H1 (cell line): ENCODE measurements at regions not wholly inside any gene's neighbourhood (a gene's known extent, or its start where the extent isn't known, plus 50 kb on each side); places are given as distances from the start of the nearest gene placed in this dataset.

ENCODE experiments used
- CTCF ChIA-PET: fragments of 300-600 bp; sonication (Branson Sonifier 250); formaldehyde crosslinking; loops from one replicate; lab custom pipeline; 2021; ENCODE audit not compliant: partially characterized antibody; lab: Charles Lee
- POLR2A ChIA-PET: fragments of 300-600 bp; sonication (Branson Sonifier 250); formaldehyde crosslinking; loops from one replicate; lab custom pipeline; 2021; ENCODE audit warnings: inconsistent platforms; ENCODE audit not compliant: partially characterized antibody; lab: Charles Lee
- DNase-seq, 2 experiments: peaks; one replicate each; pipeline versions ENCODE4 v3.0.0 to v3.0.0-alpha.2; 2010 to 2022; ENCODE audit warnings: low spot score in 2 of 2, low read depth in 1 of 2, mixed read lengths in 1 of 2
- FAIRE-seq: peaks from 2 replicates; lab custom pipeline; 2011; peaks lifted over from hg19 to GRCh38; lab: Jason Lieb, UNC
- H2AFZ ChIP-seq: 2 replicates; pipeline ENCODE4 v1.8.1; 2012; ENCODE audit warnings: low read length, inconsistent platforms
- H2AK5ac ChIP-seq: 2 replicates; pipeline ENCODE4 v1.6.1; 2013; ENCODE audit warnings: low read depth, low read length
- H2BK120ac ChIP-seq: replicated peaks from 2 replicates; pipeline ENCODE3; 2013; ENCODE audit warnings: low read depth, low read length, inconsistent platforms
- H2BK12ac ChIP-seq: 2 replicates; pipeline ENCODE4 v1.6.1; 2013; ENCODE audit warnings: low read depth, low read length
- H2BK15ac ChIP-seq: 2 replicates; pipeline ENCODE4 v1.6.1; 2013; ENCODE audit warnings: low read length
- H2BK20ac ChIP-seq: 2 replicates; pipeline ENCODE4 v1.6.1; 2013; ENCODE audit warnings: low read length
- H2BK5ac ChIP-seq: 2 replicates; pipeline ENCODE4 v1.6.1; 2013; ENCODE audit warnings: low read depth, low read length
- H3K14ac ChIP-seq: 2 replicates; pipeline ENCODE4 v1.6.1; 2013; ENCODE audit warnings: inconsistent platforms; ENCODE audit not compliant: insufficient read length
- H3K18ac ChIP-seq: 2 replicates; pipeline ENCODE4 v1.6.1; 2013; ENCODE audit warnings: low read length; ENCODE audit errors: extremely low read depth
- H3K23ac ChIP-seq: 2 replicates; pipeline ENCODE4 v1.6.1; 2013; ENCODE audit warnings: inconsistent platforms; ENCODE audit not compliant: insufficient read length
- H3K23me2 ChIP-seq: 2 replicates; pipeline ENCODE4 v1.6.1; 2013; ENCODE audit warnings: low read depth, low read length
- H3K27ac ChIP-seq: 2 replicates; pipeline ENCODE4 v1.6.1; 2011; ENCODE audit warnings: low read depth, low read length, inconsistent platforms
- H3K27me3 ChIP-seq, 4 experiments: replicated peaks in 1 of 4; 1 replicate in 1 of 4; 2 replicates in 3 of 4; pipeline versions ENCODE4 v1.6.1 to v1.8.1; 2011 to 2013; ENCODE audit warnings: low read length in 3 of 4, mild to moderate bottlenecking in 3 of 4, inconsistent platforms in 2 of 4, mixed read lengths in 2 of 4, moderate library complexity in 1 of 4; ENCODE audit not compliant: control insufficient read depth in 3 of 4, insufficient read depth in 3 of 4; ENCODE audit errors: extremely low read depth in 1 of 4
- H3K36me3 ChIP-seq, 4 experiments: 2 replicates each; pipeline versions ENCODE4 v1.6.1 to v1.8.1; 2011 to 2013; ENCODE audit warnings: mild to moderate bottlenecking in 4 of 4, low read length in 3 of 4, moderate library complexity in 2 of 4, control low read depth in 1 of 4, inconsistent platforms in 1 of 4; ENCODE audit not compliant: insufficient read depth in 4 of 4, control insufficient read depth in 2 of 4
- H3K4ac ChIP-seq: replicated peaks from 2 replicates; pipeline ENCODE3; 2013; ENCODE audit warnings: low read length, low read depth, mixed read lengths, inconsistent platforms; ENCODE audit not compliant: insufficient read length
- H3K4me1 ChIP-seq, 4 experiments: replicated peaks in 1 of 4; 1 replicate in 1 of 4; 2 replicates in 3 of 4; pipeline versions ENCODE4 v1.6.1 to v1.8.1; 2011 to 2013; ENCODE audit warnings: low read length in 3 of 4, inconsistent platforms in 2 of 4, mixed read lengths in 1 of 4; ENCODE audit not compliant: insufficient read depth in 4 of 4, control insufficient read depth in 3 of 4
- H3K4me2 ChIP-seq, 2 experiments: 2 replicates each; pipeline versions ENCODE4 v1.6.1 to v1.8.1; 2011 to 2013; ENCODE audit warnings: low read depth in 2 of 2, low read length in 2 of 2, control low read depth in 1 of 2, inconsistent platforms in 1 of 2, mild to moderate bottlenecking in 1 of 2; ENCODE audit not compliant: insufficient read depth in 1 of 2
- H3K4me3 ChIP-seq, 4 experiments: fragments of 200-600, 300-600 bp in 1 of 4; sonication (generic), shearing (Covaris generic), sonication (Bioruptor Twin) in 1 of 4; 2 replicates each; pipeline versions ENCODE4 v1.5.1 to v1.8.1; 2011 to 2016; ENCODE audit warnings: low read length in 4 of 4, low read depth in 3 of 4, control low read depth in 2 of 4, inconsistent platforms in 2 of 4, mild to moderate bottlenecking in 2 of 4, mixed read lengths in 1 of 4, moderate library complexity in 1 of 4; ENCODE audit not compliant: insufficient read depth in 2 of 4; ENCODE audit errors: extremely low read depth in 1 of 4
- H3K56ac ChIP-seq: replicated peaks from 2 replicates; pipeline ENCODE3; 2013; ENCODE audit warnings: low read depth, mild to moderate bottlenecking, mixed read lengths, low read length, inconsistent platforms; ENCODE audit not compliant: insufficient read length
- H3K79me1 ChIP-seq: 2 replicates; pipeline ENCODE4 v1.6.1; 2013; ENCODE audit warnings: low read depth, low read length, control low read depth
- H3K79me2 ChIP-seq, 2 experiments: 2 replicates each; pipeline versions ENCODE4 v1.6.1 to v1.8.1; 2012 to 2013; ENCODE audit warnings: low read length in 2 of 2, mild to moderate bottlenecking in 2 of 2, inconsistent platforms in 1 of 2; ENCODE audit not compliant: insufficient read depth in 2 of 2, control insufficient read depth in 1 of 2
- H3K9ac ChIP-seq, 4 experiments: replicated peaks in 1 of 4; 1 replicate in 1 of 4; 2 replicates in 3 of 4; pipeline versions ENCODE4 v1.6.1 to v1.8.1; 2011 to 2013; ENCODE audit warnings: low read depth in 3 of 4, low read length in 3 of 4, control low read depth in 2 of 4, mild to moderate bottlenecking in 2 of 4, moderate library complexity in 2 of 4, inconsistent platforms in 1 of 4; ENCODE audit errors: extremely low read depth in 1 of 4
- H3K9me3 ChIP-seq, 2 experiments: 2 replicates each; pipeline versions ENCODE4 v1.6.1 to v1.8.1; 2012 to 2013; ENCODE audit warnings: mild to moderate bottlenecking in 2 of 2, moderate library complexity in 2 of 2, control low read depth in 1 of 2, inconsistent platforms in 1 of 2, low read depth in 1 of 2, low read length in 1 of 2, mixed read lengths in 1 of 2; ENCODE audit not compliant: insufficient read depth in 2 of 2
- H4K20me1 ChIP-seq, 2 experiments: replicated peaks in 1 of 2; 2 replicates each; pipeline versions ENCODE3 to v1.8.1; 2011 to 2013; ENCODE audit warnings: inconsistent platforms in 2 of 2, low read length in 2 of 2, mild to moderate bottlenecking in 1 of 2; ENCODE audit not compliant: insufficient read depth in 2 of 2, control insufficient read depth in 1 of 2
- H4K5ac ChIP-seq: 2 replicates; pipeline ENCODE4 v1.6.1; 2013; ENCODE audit warnings: low read length, low read depth, mixed read lengths, inconsistent platforms; ENCODE audit not compliant: insufficient read length
- H4K8ac ChIP-seq: 2 replicates; pipeline ENCODE4 v1.8.0; 2013; ENCODE audit warnings: mild to moderate bottlenecking, moderate library complexity, low read length, inconsistent platforms; ENCODE audit not compliant: insufficient read depth; ENCODE audit errors: extremely low read depth
- H4K91ac ChIP-seq: replicated peaks from 2 replicates; pipeline ENCODE3; 2013; ENCODE audit warnings: low read length, mixed read lengths, inconsistent platforms; ENCODE audit not compliant: insufficient read length
- CBX8 ChIP-seq: fragments of 300-800, 300-1000 bp; sonication (generic); IDR thresholded peaks from 2 replicates; pipeline ENCODE4 v1.7.1; 2016; ENCODE audit warnings: low read depth, low read length, borderline replicate concordance
- CREB1 ChIP-seq: IDR thresholded peaks from 2 replicates; pipeline ENCODE4 v1.6.1; 2012; ENCODE audit warnings: inconsistent platforms
- RAD21 ChIP-seq, 2 experiments: IDR thresholded peaks in 1 of 2; conservative IDR thresholded peaks in 1 of 2; 2 replicates each; pipeline ENCODE4 v1.6.1; 2011; ENCODE audit warnings: low read depth in 2 of 2, low read length in 2 of 2, improper control_type of control experiment in 1 of 2, inconsistent platforms in 1 of 2, mild to moderate bottlenecking in 1 of 2, moderate library complexity in 1 of 2
- SAP30 ChIP-seq: fragments of 300-600 bp; sonication (generic); IDR thresholded peaks from 2 replicates; pipeline ENCODE4 v1.7.1; 2012; ENCODE audit warnings: low read length, moderate library complexity, mild to moderate bottlenecking, inconsistent platforms; ENCODE audit not compliant: insufficient read depth, insufficient replicate concordance
- SIN3A ChIP-seq, 2 experiments: IDR thresholded peaks in 1 of 2; conservative IDR thresholded peaks in 1 of 2; 2 replicates each; pipeline ENCODE4 v1.6.1; 2011 to 2012; ENCODE audit warnings: low read length in 2 of 2, improper control_type of control experiment in 1 of 2, low read depth in 1 of 2, mild to moderate bottlenecking in 1 of 2
- SIRT6 ChIP-seq: IDR thresholded peaks from one replicate; pipeline ENCODE4 v1.7.1; 2012; ENCODE audit warnings: low read length, inconsistent platforms
- SP4 ChIP-seq: IDR thresholded peaks from 2 replicates; pipeline ENCODE4 v1.6.1; 2012; ENCODE audit warnings: low read length, inconsistent platforms
- WGBS, 2 experiments: shearing (Covaris generic) in 1 of 2; methylation state at CpG; one replicate each; pipeline versions ENCODE4 v1.1.6 to v1.1.7; 2013 to 2015; ENCODE audit warnings: low lambda C conversion rate in 2 of 2, mixed read lengths in 2 of 2, inconsistent platforms in 1 of 2, low coverage in 1 of 2, missing lambda C conversion rate in 1 of 2; ENCODE audit not compliant: insufficient replicate concordance in 2 of 2, insufficient coverage in 1 of 2, insufficient read length in 1 of 2; ENCODE audit errors: extremely low coverage in 1 of 2, missing lambda C conversion rate in 1 of 2; 5-methylcytosine and 5-hydroxymethylcytosine counted together
- TF ChIP-seq, protein P1 (sequence below): IDR thresholded peaks from 2 replicates; pipeline ENCODE4 v1.6.1; 2011; ENCODE audit warnings: low read length, improper control_type of control experiment

- H3K14ac ChIP-seq: no peak overlapping the region
- H2BK120ac ChIP-seq: no peak overlapping the region
- WGBS, 2 experiments: 51% methylated on average over 4 of the region's 4 CpGs; no CpG with 5 or more reads in 1 of the 2 experiments
- H2BK5ac ChIP-seq: no peak overlapping the region
- peaks cover 9 to 10% of the 10 kb centered on the region in 2 experiments; a peak in 2 of 4 replicates for H3K9me3 ChIP-seq
- 0 out of 4 replicates have a peak overlapping the region, but pooled peaks of 1 of the 2 experiments have one; percentile 7 for H3K4me2 ChIP-seq
- DNase-seq (no peak), FAIRE-seq (peak; percentile 52)
- H4K8ac ChIP-seq: no peak overlapping the region
- H2AFZ ChIP-seq: no peak overlapping the region
- peaks cover 0 to 3% of the 10 kb centered on the region in 2 experiments for H4K20me1 ChIP-seq
- no peak overlapping the region for H3K23ac ChIP-seq
- H3K9ac ChIP-seq: no peak overlapping the region
- no peaks in the 10 kb centered on the region for H3K79me2 ChIP-seq
- no peak overlapping the region for H2BK15ac ChIP-seq
- no peak overlapping the region for H2AK5ac ChIP-seq
- H3K56ac ChIP-seq: no peak overlapping the region
- no peak overlapping the region for H3K27ac ChIP-seq
- no peaks in the 10 kb centered on the region; a peak in 1 of 8 replicates for H3K36me3 ChIP-seq
- H3K4me1 ChIP-seq: peaks cover 0 to 6% (median 1%) of the 10 kb centered on the region in 4 experiments; a peak in 4 of 7 replicates
- no peak overlapping the region for H3K4me3 ChIP-seq
- H3K4ac ChIP-seq: no peak overlapping the region
- no peak overlapping the region for H4K91ac ChIP-seq
- H3K23me2 ChIP-seq: no peaks in the 10 kb centered on the region
- H2BK20ac ChIP-seq: no peak overlapping the region
- CTCF ChIA-PET: interaction anchor here (0.6 to 0.9 kb wide), 2 partner anchors 40 to 50 kb away, joined by 3 to 4 read pairs; no protein-coding TSS in a partner anchor
- H3K79me1 ChIP-seq: no peaks in the 10 kb centered on the region
- H3K27me3 ChIP-seq: no peaks in the 10 kb centered on the region
- H3K18ac ChIP-seq: no peak overlapping the region
- no peak overlapping the region for H4K5ac ChIP-seq
- no peak overlapping the region for H2BK12ac ChIP-seq
- no peak for TF ChIP-seq CREB1
- TF ChIP-seq, protein P1, sequence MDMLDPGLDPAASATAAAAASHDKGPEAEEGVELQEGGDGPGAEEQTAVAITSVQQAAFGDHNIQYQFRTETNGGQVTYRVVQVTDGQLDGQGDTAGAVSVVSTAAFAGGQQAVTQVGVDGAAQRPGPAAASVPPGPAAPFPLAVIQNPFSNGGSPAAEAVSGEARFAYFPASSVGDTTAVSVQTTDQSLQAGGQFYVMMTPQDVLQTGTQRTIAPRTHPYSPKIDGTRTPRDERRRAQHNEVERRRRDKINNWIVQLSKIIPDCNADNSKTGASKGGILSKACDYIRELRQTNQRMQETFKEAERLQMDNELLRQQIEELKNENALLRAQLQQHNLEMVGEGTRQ: no peak
- TF ChIP-seq SIN3A (conservative IDR thresholded peaks at IDR 0.05 in 1 of 2, IDR thresholded peaks at IDR 0.05 in 1 of 2; ENCODE audit: low read depth in 1 of 2, low read length in 2 of 2): no peak
- TF ChIP-seq CBX8: no peak
- no peak for TF ChIP-seq RAD21 (IDR thresholded peaks at IDR 0.05 in 1 of 2, conservative IDR thresholded peaks at IDR 0.05 in 1 of 2; ENCODE audit: low read depth in 2 of 2, low read length in 2 of 2)
- no peak for TF ChIP-seq SP4
- TF ChIP-seq SAP30: no peak
- no peak for TF ChIP-seq SIRT6
- POLR2A ChIA-PET: no interaction called here
Measured at GRCh38 chr4:4719436-4719835, 140.0 kb upstream of the MSX1 start.
